T-helper 1 cell (primary cell): ENCODE measurements at regions not wholly inside any gene's neighbourhood (a gene's known extent, or its start where the extent isn't known, plus 50 kb on each side); places are given as distances from the start of the nearest gene placed in this dataset.

Experiments used
- DNase-seq, 5 donors: peaks; one replicate each; pipeline ENCODE4 v3.0.0-alpha.2; 2012 to 2020

DNA sequence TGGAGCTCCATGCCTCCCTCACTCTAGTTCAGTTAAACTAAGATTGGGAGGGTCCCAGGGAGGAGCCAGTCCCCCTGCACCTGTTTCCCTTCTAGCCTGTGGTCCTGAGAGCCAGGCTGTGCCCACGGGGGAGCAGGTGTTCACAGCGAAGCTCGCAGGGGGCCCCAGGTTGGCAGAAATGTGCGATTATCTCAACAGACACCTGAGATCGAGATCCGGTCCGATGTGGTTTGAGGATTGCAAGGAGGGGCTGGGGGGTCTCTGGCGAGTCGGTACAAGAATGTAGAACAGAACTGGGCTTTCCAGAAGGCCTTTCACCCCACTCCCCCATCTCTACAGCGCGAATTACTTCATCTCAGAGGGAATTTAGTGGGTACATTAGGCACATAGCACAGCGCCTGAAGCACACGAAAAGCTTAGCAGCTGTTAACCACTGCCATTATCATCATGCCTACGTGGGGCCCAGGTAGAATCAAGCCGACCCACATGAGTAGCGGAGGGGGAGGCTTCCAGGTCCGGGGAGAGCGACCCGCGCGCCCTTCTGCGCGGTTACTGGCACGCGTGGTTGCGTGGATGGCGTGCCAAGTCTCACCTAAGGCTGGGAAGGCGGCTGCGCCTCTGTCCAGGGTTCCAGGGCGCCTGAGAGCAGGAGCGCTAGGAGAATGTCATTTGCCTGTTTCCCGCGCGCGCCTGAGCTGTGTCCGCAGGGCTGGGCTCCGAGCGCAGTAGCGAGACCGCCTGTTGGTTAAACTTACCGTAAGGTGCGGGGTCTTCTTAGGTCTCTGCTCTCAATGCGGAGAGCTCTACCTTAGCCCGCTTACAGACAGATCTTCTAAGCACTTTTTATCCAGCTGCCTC is 1539.5 kb upstream of the TMEM132C start:
- no peak for DNase-seq

DNA sequence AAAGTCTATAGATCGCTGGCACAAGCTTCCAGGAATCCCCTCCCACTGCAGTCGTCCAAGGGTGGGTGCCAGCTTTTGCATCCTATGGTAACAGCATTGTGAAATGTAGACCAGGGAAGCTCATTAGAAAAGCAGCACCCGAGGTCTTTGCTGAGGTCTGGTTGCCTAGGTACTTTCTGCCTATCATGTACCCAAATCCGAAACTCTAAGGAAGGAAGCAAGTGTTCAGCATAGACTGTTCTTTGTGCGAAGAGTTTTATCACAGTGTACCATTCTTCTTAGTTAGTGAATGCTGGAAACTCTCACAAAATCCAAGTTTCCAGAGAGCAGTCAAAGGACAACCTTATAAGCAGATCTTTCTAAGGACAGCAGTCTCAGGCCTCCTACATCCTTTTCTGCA is 1532.7 kb upstream of the TMEM132C start:
- DNase-seq = no peak

DNA sequence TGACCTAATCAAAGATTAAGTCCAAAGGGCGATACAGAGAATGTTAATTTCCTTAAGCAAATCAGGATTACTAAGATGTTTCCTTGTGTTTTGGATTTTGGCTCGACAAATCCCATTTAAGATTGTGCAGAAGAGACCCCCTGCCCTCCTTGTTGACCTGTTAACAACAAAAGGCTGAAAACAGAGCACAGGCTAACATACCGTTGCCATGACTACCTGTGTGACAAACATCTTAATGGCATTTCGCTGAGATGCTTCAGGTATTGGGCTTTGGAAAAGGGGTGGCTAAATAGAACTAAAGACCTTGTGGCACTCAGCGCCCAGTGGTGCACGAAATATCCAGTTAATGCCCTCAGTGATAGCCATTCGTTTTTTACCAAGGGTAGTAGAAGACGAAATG is 1532.3 kb upstream of the TMEM132C start:
- DNase-seq = no peak

DNA sequence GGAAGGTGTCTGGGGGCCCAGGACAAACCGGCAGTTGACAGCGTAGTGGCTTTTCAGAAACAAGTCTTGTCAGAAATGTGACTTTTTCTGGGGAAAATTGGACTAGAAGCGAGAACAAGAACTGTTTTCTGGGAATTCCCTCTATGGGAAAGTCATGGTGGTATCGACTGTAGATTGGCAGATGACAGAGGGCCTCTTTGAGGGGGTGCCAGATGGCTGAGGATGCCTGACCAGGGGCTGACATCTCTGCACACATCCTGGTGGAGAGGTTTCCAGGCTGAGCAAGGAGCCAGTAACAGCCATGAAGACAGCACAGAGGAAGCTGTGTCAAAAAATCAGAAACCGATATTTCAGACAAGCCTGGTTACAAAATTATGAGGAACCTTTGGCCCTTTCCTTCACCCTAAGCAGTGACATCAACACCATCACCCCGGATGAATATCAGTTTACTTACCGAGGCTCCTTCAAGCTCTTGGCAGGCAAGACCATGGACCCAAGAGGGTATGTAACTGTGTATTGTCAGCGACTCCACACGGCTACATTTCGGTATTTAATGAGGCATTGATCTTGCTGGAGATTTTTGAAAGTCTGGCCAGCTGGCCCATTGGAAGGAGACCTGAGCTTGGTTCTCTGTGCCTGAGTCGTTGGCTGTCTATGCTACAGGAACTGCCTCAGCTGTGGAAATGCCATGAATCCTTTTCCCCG is 1525.3 kb upstream of the TMEM132C start:
- no peak for DNase-seq

DNA sequence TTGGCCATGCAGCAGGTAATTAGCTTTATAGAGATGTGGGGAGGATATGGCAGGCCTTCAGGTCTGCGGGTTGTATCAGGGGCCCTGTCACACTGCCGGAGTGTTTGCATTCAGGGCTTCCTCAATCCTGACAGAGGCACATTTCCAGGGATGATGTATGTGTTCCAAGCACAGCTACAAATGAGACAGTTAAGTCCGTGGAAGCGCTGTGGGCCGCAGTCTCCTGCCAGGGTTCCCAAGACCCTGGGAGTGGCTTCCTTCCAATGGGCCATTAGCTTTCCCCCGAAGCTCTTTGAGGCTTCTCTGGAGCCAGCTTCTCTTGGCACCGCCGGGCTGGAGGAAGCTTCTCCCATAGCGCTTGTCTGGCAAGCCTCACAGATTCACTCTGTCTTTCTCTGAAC is 1524.7 kb upstream of the TMEM132C start:
- DNase-seq = no peak

DNA sequence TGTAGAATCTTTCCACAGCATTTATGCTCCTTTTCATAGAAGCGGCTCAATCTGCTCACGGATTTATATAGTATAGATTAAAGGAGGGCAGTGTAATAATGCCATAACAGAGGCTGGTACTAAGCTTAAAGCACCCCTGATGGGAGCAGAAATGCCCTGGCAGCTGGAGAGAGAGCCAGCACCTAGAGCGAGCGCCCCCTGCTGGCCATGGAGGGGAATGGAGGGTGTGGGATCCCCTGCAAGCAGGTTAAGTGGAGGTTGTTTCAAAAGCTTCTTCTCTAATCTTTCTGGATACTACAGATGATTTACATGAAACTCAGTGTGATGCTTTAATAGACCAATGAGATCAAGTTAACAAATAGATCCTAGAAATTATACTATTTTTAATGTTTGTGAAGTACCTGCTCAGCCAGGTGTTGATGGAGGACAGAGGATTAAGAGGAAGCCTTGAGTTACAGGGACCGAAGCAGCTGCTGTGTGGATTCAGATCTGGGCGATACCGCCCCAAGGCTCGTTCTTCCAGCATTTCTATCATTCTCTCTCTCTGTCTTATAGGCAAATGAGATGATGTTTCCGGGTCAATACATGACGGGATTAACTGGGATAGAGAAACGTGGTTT is 1519.3 kb upstream of the TMEM132C start:
- DNase-seq = peak in 4 of 5 donors; percentile 19 to 41 (median 28)

DNA sequence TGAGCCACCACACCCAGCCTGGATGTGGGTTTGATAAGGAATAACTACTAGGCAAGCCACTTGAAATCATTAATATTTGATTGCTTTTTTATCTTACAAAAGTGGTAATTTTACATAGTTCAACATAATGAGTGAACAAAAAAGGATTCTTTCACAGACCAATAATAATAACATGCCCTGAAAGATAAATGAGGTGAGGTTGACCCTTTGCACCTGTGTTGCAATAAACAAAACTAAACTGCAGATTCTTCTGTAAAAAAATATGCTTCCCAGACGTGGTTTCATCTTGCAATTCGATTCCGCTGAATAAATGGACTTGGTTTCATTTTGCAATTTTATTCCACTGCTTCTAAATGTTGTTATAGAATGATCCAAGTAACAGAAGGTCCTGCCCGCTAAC is 1514.9 kb upstream of the TMEM132C start:
- no peak for DNase-seq

DNA sequence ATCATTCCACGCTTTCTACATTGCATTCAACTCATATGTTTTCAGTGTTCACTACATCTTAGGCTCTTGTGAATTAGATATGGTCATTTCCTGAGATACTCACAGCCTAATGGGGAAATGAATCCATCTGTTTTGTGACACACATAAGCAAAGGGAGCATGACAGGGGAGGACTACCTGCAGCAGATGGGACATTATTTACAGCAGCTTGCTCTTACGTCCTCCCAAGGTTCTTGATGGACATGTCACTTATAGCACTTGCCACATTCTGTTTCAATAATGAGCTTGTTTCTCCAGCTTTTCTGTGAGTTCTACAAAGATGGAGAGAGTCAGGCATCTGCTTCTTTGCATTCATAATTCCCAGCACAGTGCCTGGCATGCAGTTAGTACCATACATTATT is 1509.6 kb upstream of the TMEM132C start:
- no peak for DNase-seq

DNA sequence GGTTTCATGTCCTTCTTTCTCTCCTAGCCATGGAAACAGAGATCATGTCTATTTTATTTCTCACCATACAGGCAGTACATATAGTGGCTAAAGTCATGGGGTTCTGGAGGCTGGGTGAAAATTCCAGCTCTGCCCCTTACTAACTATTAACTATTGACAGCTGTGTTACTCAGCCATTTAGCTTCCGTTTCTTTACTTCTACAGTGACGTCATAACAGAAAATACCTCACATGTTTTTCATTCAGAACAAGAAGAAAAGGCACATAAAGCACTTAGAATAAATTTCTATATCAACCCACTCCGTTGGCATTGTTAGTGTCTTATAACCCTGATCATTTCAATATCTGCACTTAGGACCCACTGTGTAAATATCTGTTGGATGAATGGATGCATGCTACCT is 1506.9 kb upstream of the TMEM132C start:
- DNase-seq = no peak

DNA sequence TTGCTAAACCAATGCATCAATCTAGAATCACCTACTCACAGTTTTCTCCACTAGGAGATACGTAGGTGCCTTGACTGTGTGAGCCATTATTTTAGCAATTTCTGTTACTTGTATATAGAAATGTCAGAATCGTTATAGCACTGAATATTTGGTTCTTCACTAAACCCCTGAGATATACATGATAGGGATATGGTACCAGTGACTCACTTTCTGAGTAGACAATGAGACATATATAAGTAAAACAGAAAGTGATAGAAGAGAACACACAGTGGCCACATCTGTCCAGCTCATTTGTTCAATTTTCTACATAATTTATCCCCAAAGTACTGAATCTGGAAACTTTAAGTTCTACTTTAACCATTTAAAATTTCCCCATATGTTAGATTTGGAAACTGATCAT is 1505.5 kb upstream of the TMEM132C start:
- DNase-seq = no peak

DNA sequence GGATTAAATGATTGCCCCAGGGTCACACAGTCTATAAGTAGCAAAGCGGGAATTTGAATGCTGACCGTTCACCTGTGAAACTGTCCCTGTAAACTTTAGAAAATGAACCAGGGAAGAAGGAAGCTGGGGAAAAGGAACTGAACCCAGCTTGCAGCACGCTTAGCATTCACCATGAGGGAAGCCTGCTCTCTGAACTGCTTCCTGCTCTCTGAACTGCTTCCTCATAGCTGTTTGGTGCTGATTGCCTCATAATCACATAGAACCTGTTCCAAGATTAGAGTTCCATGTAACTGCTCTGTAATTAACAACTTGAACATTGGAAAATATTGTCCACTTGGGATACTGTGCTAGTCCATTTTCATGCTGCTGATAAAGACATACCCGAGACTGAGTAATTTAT is 1504.8 kb upstream of the TMEM132C start:
- DNase-seq = no peak

DNA sequence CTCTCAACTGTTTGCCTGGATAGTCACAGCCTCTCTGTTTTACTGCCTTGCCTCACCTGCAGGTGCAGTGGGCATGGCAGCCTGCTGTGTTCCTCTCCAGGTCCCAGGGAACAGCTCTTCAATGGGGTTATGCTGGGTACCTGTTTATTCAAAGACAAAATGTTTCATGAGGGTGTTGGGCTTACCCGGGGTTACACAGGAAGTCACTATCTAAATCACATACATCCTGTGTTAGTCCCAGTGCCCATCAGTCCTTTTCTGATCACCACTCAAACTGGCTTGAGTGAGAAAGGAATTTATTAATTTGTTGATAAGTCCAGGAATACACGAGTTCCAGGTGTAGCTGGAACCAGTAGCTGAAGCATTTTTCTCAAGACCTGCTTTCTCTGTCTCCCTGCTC is 1503.6 kb upstream of the TMEM132C start:
- no peak for DNase-seq

DNA sequence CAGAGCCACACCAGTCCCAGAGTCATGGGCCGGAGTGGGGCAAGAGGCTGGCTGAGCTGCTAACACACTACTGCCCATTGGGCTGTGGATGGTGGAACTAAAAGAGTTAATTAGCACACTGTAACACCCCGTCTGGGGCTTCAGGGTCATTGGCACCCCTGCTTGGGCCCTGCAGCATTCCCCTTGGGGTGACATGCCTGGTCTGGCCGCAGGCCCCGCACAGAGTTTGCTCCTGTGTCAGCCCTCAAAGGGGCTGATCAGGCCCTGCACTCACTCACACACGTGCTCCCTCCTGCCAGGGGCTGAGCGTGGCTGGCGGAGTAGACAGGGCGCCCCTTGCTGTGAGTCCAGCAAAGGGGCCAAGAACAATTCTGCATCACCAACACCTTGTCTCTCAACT is 1499.6 kb upstream of the TMEM132C start:
- no peak for DNase-seq

DNA sequence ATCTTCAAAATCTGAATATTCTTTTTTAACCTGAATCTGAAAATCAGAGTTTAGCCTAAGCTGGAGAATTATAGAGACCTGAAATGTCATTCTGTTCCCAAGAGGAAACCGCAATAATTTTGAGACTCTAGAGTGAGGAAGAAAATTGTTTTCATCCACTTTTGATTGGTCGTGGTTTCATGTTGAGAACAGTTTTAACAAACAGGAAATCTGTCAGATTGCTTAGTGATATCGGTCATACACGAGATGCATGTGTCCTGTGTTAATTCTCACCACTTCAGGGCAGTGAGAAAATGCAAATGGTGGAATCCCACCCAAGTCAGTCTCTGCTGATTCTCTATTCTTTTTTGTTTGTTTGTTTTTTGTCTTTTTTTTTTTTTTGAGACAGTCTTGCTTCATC is 1498.5 kb upstream of the TMEM132C start:
- peak in 1 of 5 donors; percentile 51 for DNase-seq

DNA sequence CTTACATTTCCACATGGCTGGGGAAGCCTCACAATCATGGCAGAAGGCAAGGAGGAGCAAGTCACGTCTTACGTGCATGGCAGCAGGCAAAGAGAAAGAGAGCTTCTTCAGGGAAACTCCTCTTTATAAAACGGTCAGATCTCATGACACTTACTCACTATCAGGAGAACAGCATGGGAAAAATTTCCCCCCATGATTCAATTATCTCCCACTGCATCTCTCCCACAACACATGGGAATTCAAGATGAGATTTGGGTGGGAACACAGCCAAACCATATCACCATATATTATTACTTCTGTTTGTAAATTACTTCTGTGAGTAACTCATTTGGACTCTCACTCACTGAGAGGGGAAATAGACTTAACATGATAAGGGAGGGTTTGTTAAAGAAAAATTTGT is 1496.8 kb upstream of the TMEM132C start:
- no peak for DNase-seq

DNA sequence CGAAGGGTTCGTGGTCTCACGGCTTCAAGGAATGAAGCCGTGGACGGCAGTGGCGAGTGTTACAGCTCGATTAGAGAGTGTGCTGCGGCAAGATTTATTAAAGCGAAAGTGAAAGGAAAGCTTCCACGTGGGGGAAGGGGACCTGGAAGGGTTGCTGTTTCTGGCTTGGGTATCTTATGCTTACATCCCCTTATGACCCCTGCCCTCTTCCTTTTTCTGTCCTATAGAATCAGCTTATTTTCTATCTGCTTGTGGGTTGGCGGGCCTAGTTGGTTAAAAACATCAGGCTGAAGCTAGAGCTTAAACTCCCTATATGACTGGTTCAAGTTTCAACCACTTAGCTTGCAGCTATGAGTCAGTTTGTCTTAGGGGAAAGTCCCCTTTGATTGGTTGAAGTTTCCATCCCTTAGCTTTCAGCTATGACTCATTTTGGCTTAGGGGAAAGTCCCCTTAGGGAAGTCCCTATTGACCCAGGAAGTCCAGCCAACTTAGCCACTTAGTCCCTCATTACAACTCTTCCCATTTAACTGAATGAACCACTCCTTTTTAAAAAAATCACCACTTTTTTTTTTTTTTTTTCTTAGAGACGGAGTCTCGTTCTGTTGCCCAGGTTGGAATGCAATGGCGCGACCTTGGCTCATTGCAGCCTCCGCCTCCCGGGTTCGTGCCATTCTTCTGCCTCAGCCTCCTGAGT is 1494.7 kb upstream of the TMEM132C start:
- peak; percentile 15 to 86 (median 33) for DNase-seq

DNA sequence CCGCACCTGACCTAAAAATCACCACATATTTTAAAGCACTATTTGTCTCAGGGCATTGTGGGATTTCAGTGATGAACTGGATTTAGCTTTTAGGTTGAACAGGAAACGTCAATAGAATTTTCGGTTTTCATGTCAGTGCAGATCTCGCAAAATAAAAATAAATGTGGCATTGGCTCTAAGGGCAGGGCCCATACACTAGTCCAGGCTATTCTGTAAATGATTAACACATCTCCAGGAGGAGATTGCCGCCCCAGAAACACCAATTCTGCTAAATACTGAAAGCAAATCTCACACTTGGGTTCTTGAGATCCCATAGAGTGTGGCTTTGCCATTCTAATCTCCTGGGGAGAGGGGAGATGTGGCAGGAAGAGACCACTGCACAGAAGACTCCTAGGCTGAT is 1494.0 kb upstream of the TMEM132C start:
- no peak for DNase-seq

DNA sequence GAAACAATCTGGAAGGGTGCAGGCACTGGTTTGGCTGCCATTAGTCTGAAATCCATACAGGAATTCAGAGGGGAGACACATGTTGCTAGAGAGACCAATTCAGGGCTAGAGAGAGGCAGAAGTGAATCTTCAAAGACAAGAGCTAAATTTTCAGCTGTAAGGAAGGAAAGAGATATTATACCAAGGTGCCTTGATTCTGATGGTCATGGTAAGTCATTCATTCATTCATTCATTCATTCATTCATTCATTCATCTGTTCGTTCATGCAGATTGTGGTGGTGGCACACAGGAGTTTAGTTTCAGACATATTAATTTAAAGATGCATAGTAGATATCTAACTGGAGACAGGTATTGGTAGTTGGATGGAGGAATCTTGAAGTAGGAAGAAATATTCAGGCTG is 1493.5 kb upstream of the TMEM132C start:
- DNase-seq = no peak

DNA sequence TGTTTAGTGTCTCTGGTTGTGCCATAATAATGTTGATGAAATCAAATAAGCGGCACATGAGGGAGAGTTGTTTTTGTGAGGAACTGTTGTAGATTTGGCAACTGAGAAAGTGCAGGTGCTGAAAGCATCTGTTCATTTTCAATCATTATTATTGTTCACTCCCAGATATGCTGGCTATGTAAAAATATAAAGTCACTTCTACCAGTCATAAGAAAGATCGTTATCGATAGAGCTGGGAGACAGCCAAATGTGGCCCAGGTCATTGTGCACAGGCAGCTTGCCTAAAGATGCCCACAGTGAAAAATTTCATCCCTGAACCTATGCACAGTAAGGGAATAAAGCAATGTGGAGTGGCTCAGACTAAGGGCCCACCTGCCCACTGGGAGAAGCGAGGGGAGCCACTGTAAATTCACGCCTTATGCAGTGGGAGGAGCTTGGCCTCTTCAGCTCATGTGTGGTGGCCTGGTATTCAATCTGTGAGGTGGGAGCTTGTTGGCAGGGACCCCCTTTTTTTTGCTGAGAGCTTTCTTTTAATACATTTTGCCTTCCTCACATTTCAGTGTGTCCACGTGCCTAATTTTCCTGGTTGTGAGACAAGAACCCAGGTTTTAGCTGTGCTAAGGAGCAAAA is 1490.8 kb upstream of the TMEM132C start:
- DNase-seq = no peak

DNA sequence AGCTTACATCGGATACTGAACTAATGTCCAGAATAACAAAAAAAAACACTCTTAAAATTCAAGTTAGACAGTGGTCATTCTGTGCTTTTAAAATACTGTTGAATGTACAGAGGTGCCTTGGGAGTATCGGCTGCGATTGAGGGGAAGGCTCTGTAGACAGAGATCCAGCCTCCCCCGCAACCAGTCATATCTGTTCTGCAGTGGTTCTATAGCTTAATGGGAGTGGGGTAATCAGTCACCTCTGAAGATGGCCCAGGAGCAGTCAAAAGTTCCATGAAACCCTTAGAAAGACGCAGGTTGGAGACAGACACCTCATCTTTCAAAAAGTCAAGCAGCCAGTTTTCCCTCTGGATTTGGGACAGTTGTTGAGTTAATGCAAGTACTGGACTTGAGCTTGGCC is 1486.6 kb upstream of the TMEM132C start:
- DNase-seq = no peak

DNA sequence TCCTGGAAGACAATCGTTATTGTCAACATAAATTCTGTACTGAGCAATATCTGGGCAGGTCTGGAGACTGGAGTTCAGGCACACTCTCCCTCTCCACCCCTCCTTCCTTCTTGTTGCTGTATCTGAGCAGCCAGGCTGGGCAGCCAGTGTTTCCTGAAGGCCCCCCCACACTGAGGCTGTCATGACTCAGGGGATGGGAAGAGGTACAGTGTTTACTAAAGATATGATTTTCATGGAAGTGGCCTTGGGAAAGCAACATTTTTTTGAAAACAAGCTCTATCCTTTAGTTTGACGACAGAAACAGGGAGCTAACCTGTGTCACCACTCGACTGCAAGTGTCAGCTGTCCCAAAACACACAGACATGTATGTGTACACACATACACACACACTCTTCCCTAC is 1485.4 kb upstream of the TMEM132C start:
- DNase-seq = no peak

DNA sequence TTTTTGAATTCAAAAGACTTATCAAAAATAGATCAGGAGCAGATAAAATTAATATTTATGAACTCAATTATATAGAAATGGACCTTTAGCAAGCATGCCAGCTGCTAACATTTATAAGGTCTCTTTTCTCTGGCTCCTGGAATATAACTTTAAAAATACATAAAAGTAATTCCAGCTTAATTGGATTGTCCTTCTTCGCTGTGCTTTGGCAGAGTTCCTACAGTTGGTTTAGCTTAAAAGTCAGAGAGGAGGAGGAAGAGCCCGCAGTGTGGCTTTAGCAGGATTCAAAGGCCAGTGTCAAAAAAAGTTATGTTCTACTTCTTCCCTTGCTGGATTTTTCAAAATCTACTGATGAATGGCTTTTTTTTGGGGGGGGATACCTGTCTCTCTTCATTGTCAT is 1484.9 kb upstream of the TMEM132C start:
- no peak for DNase-seq
